PC-9 (cell line): ENCODE measurements at regions not wholly inside any gene's neighbourhood (a gene's known extent, or its start where the extent isn't known, plus 50 kb on each side); places are given as distances from the start of the nearest gene placed in this dataset.

ENCODE experiments used
- BruUV-seq: library from RNA; stranded (reverse); fragments of 400-500 nt; replicated peaks from 2 replicates; lab custom pipeline; 2021; lab: Mats Ljungman, UMichigan
- CTCF ChIA-PET: fragments of 300-600 bp; sonication (Branson Sonifier 250); formaldehyde crosslinking; loops from one replicate; lab custom pipeline; 2022; ENCODE audit warnings: antibody characterized with exemption; lab: Charles Lee
- POLR2A ChIA-PET: fragments of 300-600 bp; sonication (Branson Sonifier 250); formaldehyde crosslinking; loops from one replicate; lab custom pipeline; 2022; ENCODE audit warnings: antibody characterized with exemption; ENCODE audit not compliant: unreplicated experiment; lab: Charles Lee
- DNase-seq, 2 experiments: peaks; one replicate each; pipeline versions ENCODE4 v3.0.0 to v3.0.0-alpha.2; 2015 to 2022; ENCODE audit warnings: mixed read lengths in 1 of 2
- H2AFZ ChIP-seq: fragments of 200-600 bp; sonication (generic); 2 replicates; pipeline ENCODE4 v1.8.1; 2017; ENCODE audit warnings: antibody characterized with exemption
- H3F3A ChIP-seq: fragments of 200-600 bp; sonication (generic); 2 replicates; pipeline ENCODE4 v1.8.1; 2017; ENCODE audit warnings: antibody characterized with exemption, mild to moderate bottlenecking, low read depth; ENCODE audit not compliant: insufficient read depth
- H3K27ac ChIP-seq: fragments of 200-600 bp; sonication (generic); 2 replicates; pipeline ENCODE4 v1.6.1; 2016; ENCODE audit warnings: mixed run types
- H3K27me3 ChIP-seq: fragments of 200-600 bp; sonication (generic); 2 replicates; pipeline ENCODE4 v1.6.1; 2016; ENCODE audit warnings: low read depth, mixed run types; ENCODE audit not compliant: insufficient read depth
- H3K36me3 ChIP-seq: fragments of 200-600 bp; sonication (generic); 2 replicates; pipeline ENCODE4 v1.6.1; 2016; ENCODE audit warnings: low read depth, mixed run types
- H3K4me1 ChIP-seq: fragments of 200-600 bp; sonication (generic); replicated peaks from 2 replicates; pipeline ENCODE4 v1.6.1; 2016; ENCODE audit warnings: mixed run types; ENCODE audit not compliant: insufficient read depth
- H3K4me2 ChIP-seq: fragments of 200-600 bp; sonication (generic); 2 replicates; pipeline ENCODE4 v1.6.1; 2017; ENCODE audit warnings: mixed run types
- H3K4me3 ChIP-seq: fragments of 200-600 bp; sonication (generic); 2 replicates; pipeline ENCODE4 v1.6.1; 2016; ENCODE audit warnings: mixed run types
- H3K79me2 ChIP-seq: fragments of 200-600 bp; sonication (generic); 2 replicates; pipeline ENCODE4 v1.6.1; 2017; ENCODE audit warnings: low read depth, mixed run types
- H3K9me2 ChIP-seq: fragments of 200-600 bp; sonication (generic); 2 replicates; pipeline ENCODE4 v1.8.1; 2017; ENCODE audit warnings: mild to moderate bottlenecking; ENCODE audit not compliant: insufficient read depth
- H3K9me3 ChIP-seq: fragments of 200-600 bp; sonication (generic); 2 replicates; pipeline ENCODE4 v1.8.1; 2016; ENCODE audit warnings: low read depth; ENCODE audit not compliant: insufficient read depth
- H4K20me1 ChIP-seq: fragments of 200-600 bp; sonication (generic); 2 replicates; pipeline ENCODE4 v1.8.1; 2017; ENCODE audit not compliant: insufficient read depth
- CTCF ChIP-seq: fragments of 200-600 bp; sonication (generic); conservative IDR thresholded peaks from 2 replicates; pipeline ENCODE4 v1.6.1; 2017; ENCODE audit warnings: mixed run types, antibody characterized with exemption, mild to moderate bottlenecking, moderate library complexity
- EZH2 ChIP-seq: fragments of 200-600 bp; sonication (generic); IDR thresholded peaks from 2 replicates; pipeline ENCODE4 v1.8.0; 2017; ENCODE audit warnings: antibody characterized with exemption, low read depth
- intact Hi-C: fragments of 100-400 bp; cut with micrococcal nuclease; formaldehyde crosslinking; loops from one replicate; pipeline ENCODE4 v1.10.0; 2022; ENCODE audit not compliant: unreplicated experiment

- intact Hi-C loops: no loop called here
- no peak for TF ChIP-seq CTCF
- no peak for TF ChIP-seq EZH2
- H3K9me3 ChIP-seq: no peaks in the 10 kb centered on the region
- ChIA-PET CTCF (no interaction called here), POLR2A (no interaction called here)
- no peaks in the 10 kb centered on the region for H3K79me2 ChIP-seq
- H3F3A ChIP-seq: no peaks in the 10 kb centered on the region
- H4K20me1 ChIP-seq: no peaks in the 10 kb centered on the region
- H3K27ac ChIP-seq: no peak overlapping the region
- H3K27me3 ChIP-seq: no peaks in the 10 kb centered on the region
- H3K4me3 ChIP-seq: no peak overlapping the region
- H3K36me3 ChIP-seq: no peaks in the 10 kb centered on the region
- H3K9me2 ChIP-seq: no peaks in the 10 kb centered on the region
- BruUV-seq: no TSS peak
- no peak overlapping the region for H3K4me2 ChIP-seq
- no peak overlapping the region for H2AFZ ChIP-seq
- DNase-seq: no peak
- H3K4me1 ChIP-seq: no peaks in the 10 kb centered on the region
Measured at GRCh38 chr13:81319351-81319750, 978.4 kb upstream of the SPRY2 start.

- BruUV-seq: no TSS peak
- intact Hi-C loops: no loop called here
- no peaks in the 10 kb centered on the region for H3F3A ChIP-seq
- no peaks in the 10 kb centered on the region for H3K4me1 ChIP-seq
- TF ChIP-seq CTCF (no peak), EZH2 (no peak)
- no peak overlapping the region for H3K27ac ChIP-seq
- no peaks in the 10 kb centered on the region for H3K27me3 ChIP-seq
- H3K4me2 ChIP-seq: no peak overlapping the region
- no peaks in the 10 kb centered on the region for H3K79me2 ChIP-seq
- no peaks in the 10 kb centered on the region for H3K36me3 ChIP-seq
- no peak overlapping the region for H2AFZ ChIP-seq
- no peak overlapping the region for H3K4me3 ChIP-seq
- H4K20me1 ChIP-seq: no peaks in the 10 kb centered on the region
- no peaks in the 10 kb centered on the region for H3K9me2 ChIP-seq
- ChIA-PET CTCF (no interaction called here), POLR2A (no interaction called here)
- H3K9me3 ChIP-seq: no peaks in the 10 kb centered on the region
- no peak for DNase-seq
Measured at GRCh38 chr13:81318231-81319019, 977.5 kb upstream of the SPRY2 start.

GRCh38 chr13:81314461-81314860, 973.5 kb upstream of the SPRY2 start:
- H3F3A ChIP-seq: no peaks in the 10 kb centered on the region
- H3K36me3 ChIP-seq: no peaks in the 10 kb centered on the region
- H3K9me3 ChIP-seq: no peaks in the 10 kb centered on the region
- no TSS peak for BruUV-seq
- ChIA-PET POLR2A (no interaction called here), CTCF (no interaction called here)
- H3K27ac ChIP-seq: no peak overlapping the region
- no peak for DNase-seq
- intact Hi-C loops: no loop called here
- no peak overlapping the region for H3K4me3 ChIP-seq
- H3K27me3 ChIP-seq: no peaks in the 10 kb centered on the region
- no peak for TF ChIP-seq CTCF
- TF ChIP-seq EZH2: no peak
- no peak overlapping the region for H2AFZ ChIP-seq
- H3K79me2 ChIP-seq: no peaks in the 10 kb centered on the region
- H3K4me1 ChIP-seq: no peaks in the 10 kb centered on the region
- no peaks in the 10 kb centered on the region for H4K20me1 ChIP-seq
- no peaks in the 10 kb centered on the region for H3K9me2 ChIP-seq
- H3K4me2 ChIP-seq: no peak overlapping the region
